ENCODE measurements at regions not wholly inside any gene's neighbourhood (a gene's known extent, or its start where the extent isn't known, plus 50 kb on each side); places are given as distances from the start of the nearest gene placed in this dataset.
A peak's percentile ranks its signal among the peaks of the same experiment; 100 is the strongest.

- DNase-seq = no peak
These were observed 124.7 kb upstream of the VSTM2B start for GRCh38 chr19:29400917-29401711.

DNA sequence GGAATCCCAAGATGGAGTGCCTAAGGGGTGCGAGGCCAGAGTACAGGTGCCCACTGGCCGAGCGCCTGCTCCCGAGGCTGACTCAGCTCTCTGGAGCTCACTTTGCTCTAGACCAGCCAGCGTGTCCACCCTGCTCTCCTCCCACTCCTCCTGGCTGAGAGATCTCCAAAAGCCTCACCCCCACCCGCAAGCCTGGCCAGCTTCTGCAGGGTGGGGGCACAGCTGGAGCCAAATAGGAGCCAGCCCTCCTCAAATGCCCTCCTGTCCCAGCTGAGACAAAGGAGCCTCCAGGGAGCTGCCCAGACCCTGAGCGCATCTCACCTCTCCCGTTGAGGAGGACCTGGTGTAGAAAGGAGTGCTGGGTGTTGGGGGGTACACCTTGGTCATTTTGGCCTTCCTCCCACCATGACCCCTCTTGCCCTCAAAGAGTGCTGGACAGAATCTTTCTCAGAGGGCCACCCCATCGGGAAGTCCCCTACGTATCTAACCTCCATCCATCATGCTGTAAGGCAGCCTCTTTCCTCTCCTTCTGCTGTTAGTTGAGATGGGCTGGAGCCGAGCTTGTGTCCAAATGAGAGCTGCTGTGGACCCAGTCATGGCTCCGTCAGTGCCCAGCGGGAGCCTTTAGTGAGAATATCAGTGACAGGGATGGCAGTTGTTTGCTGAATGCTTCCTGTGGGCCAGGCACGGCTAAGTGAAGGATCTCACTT is 123.9 kb upstream of the VSTM2B start:
- no peak for DNase-seq

DNA sequence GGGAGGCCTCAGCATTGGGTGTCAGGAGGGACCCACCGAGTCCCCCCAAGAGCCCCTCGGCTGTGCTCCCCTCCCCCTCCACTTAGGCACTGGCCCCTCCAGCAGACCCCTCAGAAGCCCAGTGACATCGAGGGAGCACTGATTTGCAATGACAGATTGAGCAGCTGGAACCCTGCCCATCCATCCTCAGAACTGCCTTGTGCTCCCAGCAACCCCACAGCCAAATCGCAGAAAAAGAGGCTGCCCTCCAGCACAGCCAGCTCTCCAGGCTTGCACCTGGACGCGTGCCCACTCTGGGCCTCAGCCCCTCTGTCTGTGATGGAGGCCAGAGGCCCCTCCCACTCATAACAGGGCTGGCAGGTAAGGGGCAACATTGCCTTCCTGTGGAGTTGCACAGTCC is 123.2 kb upstream of the VSTM2B start:
- no peak for DNase-seq

- DNase-seq = no peak
These were observed 121.8 kb upstream of the VSTM2B start for GRCh38 chr19:29404015-29404414.

- DNase-seq = peak in 1 of 2 donors; percentile 41
These were observed 120.7 kb upstream of the VSTM2B start for GRCh38 chr19:29404951-29405727.

DNA sequence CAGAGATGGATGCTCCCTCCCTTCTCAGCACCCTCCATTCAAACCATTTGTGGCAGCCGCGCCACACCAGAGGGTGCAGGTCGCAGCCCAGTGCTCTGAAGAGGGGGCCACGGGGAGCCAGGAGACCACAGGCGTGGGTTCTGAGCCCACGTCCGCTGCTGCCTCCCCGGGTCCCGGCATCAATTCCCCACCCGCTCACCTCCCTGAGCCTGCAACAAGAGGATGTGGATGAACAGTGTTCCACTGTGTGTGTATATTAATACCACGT is 120.1 kb upstream of the VSTM2B start:
- no peak for DNase-seq

DNA sequence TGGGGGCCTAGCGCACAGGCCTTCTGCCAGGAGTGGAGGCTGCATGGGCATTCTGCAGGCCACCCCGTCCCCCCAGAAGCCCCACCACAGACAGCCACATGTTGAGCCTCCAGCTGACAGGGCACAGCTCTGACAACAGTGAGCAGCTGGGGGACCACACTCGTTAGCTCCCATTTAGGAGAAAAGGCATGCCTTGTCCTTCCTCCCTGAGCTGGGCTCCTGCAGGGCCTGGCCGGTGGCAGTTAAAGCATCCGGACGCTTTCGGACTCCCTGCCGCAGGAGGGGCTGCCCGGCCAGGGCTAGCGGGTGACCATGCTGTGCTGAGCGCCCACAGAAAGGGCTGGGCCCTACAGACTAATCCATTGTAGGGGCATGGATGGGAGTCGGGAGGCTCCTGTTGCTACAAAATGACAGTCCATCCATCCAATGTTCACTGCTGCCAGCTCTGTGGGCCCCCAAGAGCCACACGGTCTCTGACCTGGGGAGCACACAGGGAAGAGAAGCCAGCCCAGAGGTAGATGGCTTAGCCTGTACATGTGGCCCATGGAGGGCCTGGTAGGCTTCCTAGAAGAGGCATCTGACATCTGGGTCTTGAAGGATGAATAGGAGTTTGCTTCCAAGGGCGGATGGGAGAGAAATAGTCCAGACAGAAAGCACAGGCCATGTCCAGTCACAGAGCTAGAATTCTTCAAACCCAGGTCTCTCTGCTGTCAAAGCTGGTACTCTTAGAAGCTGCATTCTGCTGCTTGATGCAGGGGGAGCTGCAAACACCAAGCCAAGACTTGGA is 116.5 kb upstream of the VSTM2B start:
- no peak for DNase-seq

DNA sequence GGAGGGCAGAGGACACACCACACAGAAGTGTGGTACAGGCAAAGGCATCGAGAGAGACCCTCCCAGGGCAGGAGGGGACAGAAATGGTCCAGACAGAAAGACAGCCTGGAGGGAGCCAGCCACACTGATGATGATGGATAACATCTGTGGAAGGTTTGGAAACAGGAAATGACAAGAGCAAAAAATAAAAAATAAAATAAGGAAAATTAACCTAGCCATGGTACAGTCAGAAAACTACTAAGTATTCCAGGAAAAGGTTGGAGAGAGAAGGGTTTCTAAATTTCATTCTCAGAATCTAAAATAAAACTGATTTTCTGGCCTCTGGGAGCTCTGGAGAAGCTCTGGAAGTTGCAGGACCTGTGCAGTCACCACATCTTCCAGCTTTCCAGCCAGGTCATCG is 115.2 kb upstream of the VSTM2B start:
- no peak for DNase-seq

DNA sequence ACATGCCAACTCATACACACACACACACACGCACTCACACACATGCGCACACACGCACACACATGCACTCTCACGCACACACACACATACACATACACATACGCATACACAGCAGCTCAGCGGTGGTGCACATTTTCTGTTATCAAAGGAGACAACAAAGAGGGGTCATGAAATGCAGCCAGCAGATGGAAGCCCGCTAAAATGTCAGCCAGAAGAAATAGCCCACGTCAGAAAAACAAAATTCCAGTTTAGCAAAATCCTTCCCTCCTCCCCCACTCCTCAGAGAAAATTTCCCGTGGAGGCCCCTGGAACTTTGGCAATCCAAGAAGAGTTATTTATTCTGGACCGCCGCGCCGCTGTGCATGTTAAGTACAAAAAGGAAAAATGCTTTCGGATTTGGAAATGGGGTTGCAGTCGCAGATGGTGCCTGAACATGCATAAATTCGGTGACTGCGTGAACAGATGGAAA is 114.6 kb upstream of the VSTM2B start:
- DNase-seq = peak in 1 of 2 donors; percentile 55

DNA sequence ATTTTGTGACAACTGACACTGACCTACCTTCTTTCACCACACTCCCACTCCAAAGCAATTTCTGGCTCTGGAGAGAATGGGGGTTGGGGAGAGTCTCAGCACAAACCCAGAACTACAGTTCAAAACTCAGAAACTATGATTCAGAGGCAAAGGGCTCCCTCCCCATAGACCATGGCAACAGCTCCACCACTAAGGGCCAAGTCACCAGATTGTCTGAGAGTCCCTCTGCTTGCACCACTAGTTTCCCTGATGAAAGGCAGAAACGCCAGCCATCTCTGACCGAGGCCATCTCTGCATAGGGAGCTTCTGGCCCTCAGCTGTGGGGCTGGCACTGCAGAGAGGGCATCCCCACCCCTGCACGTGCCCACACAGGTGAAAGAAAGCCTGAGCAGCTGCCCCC is 112.4 kb upstream of the VSTM2B start:
- DNase-seq = no peak

DNA sequence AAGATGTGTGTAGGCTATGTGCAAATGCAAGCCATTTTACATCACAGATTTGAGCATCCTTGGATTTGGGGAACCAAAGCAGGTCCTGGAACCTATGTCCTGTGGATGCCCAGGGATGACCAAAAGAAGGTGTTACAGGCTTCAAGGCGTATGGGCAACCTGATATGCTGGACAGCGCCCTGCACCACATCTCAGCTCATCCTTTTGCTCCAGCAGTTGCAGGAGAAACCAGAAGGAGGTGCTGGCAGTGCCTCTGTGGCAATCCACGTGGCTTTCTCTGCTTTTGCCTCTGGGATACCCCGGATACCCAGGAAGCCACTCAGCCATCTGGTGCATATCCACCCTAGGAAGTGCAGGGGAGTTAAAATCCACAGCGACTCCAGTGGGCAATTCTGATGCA is 110.3 kb upstream of the VSTM2B start:
- no peak for DNase-seq

DNA sequence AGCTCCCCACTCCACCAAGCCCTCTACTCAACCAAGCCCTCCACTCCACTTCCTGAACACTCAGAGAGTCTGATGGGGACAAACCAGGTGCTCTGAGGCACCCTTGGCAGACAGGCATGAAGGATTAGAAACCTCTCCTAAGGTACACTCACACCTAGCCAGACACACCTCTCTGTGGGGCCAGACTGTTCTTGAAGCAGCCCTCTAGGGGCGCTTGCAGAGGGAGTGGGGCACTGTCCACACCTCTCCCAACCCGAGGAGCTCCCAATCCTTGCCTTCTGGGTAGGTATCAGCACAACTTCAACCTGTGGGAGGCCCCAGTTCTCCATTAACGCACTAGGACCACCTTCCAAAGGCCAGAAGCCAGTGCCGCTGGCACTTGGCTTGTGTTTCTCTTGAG is 108.7 kb upstream of the VSTM2B start:
- DNase-seq = no peak

DNA sequence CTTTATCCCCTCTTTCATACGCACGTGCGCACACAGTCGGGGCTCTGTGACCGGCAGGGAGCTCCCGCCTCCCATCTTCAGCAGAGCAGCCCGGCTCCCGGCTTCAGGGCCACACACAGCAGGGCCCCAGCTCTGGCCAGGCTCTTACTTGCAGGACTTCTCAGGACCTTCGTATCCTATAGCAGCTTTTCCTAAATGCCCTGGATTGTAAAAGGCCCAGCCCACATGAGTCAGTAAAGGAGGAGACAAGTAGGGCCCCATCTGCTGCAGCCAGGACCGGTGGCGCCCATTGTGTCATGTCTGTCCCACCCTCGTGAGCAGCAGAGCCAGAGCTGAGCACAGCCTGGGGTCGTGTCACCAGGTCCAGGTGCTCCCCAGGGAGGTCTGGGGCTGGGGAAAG is 107.6 kb upstream of the VSTM2B start:
- no peak for DNase-seq

- DNase-seq = no peak
These were observed 105.7 kb upstream of the VSTM2B start for GRCh38 chr19:29420065-29420464.

- no peak for DNase-seq
These were observed 105.2 kb upstream of the VSTM2B start for GRCh38 chr19:29420482-29421195.

- no peak for DNase-seq
These were observed 104.6 kb upstream of the VSTM2B start for GRCh38 chr19:29421196-29421545.

- no peak for DNase-seq
These were observed 103.7 kb upstream of the VSTM2B start for GRCh38 chr19:29422047-29422446.

DNA sequence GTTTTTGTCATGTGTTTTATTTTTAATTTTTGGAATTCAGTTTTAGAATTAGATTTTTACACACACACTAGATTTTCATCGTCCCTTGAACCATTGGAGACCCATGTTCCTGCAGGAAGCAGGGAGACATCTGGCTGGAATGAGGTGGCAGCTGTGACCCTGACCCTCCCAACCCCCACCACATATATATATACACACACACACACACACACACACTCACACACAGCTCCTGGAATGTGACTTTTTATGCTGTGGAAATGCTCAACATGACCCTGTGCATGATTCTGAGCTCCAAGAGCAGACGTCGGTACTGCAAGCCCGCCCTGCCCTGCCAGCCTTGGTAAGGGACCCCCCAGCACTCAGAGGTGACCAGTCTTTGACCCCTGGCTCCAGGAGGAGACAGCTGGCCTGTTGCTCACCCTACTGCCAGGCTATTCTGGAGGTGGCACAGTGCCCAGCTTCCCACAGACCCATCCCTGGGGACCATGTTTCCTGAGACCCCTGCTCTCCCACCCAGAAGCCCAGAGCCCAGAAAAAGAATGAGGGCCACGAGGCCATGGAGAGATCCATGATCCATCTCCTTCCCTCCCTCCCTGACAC is 103.2 kb upstream of the VSTM2B start:
- no peak for DNase-seq

DNA sequence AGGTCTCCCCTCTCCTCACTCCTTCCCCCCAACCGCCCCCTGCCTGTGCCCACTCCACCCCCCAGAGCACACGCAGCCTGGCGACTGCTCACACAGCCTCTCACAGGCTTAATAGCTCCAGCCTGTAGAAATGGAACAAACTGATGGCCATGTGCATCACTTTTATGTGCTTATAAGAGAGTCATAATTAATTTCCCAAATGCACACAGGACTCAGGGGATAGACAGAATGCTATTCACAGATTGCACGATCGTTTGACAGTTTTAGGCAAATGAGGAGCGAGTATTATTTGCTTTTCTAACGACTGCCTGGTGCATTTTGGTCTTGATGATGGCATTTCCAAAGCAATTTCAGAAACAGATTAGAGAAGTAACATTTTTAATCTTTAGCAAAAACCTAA is 97.7 kb upstream of the VSTM2B start:
- no peak for DNase-seq

DNA sequence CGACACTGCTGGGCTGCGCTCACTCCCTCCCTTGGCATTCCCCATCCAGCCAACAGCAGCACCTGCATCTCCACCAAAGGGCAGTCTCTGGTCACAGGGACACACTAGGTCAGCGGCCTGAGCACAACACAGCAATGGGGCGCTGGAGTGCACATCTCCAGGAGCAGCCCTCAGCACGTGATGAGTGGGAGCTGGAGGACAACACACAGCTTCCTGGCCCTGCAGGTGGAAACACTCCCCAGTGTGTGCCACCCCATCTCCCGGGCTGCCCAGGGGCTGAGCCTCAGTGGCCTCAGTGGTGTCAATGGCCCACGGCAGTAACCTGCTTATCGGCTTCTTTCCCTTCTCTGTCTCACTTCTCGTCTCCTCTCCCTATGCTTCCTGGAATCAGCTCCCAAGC is 96.8 kb upstream of the VSTM2B start:
- no peak for DNase-seq

DNA sequence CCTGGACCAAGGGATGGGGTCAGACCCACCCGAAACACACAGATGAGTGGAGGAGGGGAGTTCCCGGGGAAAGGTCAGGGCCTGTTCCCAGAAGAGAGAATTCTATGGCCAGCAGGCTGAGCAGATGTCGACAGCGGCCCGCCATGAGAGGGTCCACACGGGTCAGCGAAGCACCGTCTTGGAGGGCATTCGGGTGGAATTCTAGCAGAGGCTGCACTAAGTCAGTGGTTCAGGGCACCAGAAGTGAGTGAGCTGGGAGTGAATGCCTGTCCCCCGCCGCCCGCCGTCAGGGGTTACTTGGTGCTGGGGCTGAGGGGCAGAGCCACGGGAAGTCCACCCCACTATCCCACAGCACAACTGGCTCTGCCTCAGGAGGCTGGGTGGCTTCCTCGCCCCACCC is 96.2 kb upstream of the VSTM2B start:
- no peak for DNase-seq

DNA sequence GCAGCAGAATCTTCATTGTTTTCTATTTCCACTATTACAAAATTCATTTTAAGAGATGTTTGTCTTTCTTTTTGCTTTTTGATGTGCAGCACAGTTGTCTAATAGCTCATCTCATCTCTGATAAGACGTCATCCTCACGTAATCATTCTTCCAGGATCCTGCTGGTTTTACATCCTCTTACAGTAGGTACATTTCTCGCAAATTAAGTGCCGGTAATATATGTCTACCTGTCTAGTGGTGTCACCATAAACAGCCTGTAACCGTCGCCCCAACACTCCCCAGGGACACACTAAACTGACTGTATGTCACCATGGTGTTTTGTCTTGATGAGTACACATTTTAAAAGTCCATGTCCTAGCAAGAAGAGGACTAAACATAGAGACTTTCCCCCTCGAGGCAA is 94.5 kb upstream of the VSTM2B start:
- DNase-seq = no peak
